Stimulated activated CD4-positive, alpha-beta T cell treated with anti-CD3 and anti-CD28 coated beads, Interleukin-1b, Interleukin-23, amount 100 ng/mL, for 24 hours (primary cell): ENCODE measurements at regions not wholly inside any gene's neighbourhood (a gene's known extent, or its start where the extent isn't known, plus 50 kb on each side); places are given as distances from the start of the nearest gene placed in this dataset.
"Not testable (repeated sequence)": the region's sequence is repeated elsewhere in the genome, so short reads cannot be mapped to it uniquely, and the experiment has no call there.

Experiments
- DNase-seq, 4 experiments: peaks; one replicate each; pipeline ENCODE4 v3.0.0-alpha.2; 2020; ENCODE audit warnings: low read depth in 4 of 4, low spot score in 1 of 4

DNA sequence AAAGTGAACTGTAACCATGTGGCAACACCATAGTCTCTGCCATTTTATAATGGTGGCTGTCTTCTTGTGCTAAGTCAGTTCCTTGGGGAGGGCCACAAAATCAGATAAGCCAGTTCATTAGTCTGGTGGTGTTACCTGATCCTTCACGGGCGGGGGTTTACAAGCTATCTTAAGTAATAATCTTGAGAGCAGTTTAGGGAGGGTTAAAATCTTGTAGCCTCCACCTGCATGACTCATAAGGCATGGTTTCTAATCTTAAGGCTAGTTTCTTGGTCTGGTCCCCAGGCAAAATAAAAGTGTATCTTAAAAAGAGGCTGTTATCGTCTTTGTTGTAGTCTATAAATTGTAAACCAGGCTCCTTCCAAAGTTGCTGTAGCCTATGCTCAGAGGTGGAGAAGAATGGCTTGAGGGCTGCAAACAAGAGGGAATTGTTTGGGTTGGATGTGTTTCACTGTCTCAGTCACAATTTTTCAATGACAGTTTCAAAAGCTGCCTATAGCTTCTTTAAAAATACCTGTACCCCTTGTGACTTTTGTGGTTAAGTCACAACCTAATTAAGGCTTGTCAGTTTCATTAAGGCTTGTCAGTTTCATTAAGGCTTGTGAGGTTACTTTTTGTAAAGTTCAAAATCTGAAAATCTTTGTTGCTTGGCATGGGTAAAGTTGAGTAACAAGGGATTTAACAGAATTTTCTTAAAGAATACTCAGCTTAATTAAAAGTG lies 135.7 kb downstream of the RPS4Y2 start:
- DNase-seq, result no peak

DNA sequence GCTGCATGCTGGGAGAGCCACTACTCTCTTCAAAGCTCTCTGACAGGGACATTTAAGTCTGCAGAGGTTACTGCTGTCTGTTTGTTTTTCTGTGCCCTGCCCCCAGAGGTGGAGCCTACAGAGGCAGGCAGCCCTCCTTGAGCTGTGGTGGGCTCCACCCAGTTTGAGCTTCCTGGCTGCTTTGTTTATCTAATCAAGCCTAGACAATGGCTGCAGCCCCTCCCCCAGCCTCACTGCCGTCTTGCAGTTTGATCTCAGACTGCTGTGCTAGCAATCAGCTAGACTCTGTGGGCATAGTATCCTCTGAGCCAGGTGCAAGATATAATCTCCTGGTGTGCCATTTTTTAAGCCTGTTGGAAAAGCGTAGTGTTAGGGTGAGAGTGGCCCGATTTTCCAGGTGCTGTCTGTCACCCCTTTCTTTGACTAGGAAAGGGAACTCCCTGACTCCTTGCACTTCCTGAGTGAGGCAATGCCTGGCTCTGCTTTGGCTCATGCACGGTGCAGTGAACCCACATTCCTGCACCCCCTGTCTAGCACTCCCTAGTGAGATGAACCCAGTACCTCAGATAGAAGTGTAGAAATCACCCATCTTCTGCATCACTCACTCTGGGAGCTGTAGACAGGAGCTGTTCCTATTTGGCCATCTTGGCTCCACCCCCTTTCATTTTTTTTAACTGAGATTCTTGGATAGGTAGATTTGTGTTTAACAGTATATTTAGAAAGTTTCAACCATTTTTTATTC lies 169.6 kb downstream of the RPS4Y2 start:
- DNase-seq, result not testable (repeated sequence)

DNA sequence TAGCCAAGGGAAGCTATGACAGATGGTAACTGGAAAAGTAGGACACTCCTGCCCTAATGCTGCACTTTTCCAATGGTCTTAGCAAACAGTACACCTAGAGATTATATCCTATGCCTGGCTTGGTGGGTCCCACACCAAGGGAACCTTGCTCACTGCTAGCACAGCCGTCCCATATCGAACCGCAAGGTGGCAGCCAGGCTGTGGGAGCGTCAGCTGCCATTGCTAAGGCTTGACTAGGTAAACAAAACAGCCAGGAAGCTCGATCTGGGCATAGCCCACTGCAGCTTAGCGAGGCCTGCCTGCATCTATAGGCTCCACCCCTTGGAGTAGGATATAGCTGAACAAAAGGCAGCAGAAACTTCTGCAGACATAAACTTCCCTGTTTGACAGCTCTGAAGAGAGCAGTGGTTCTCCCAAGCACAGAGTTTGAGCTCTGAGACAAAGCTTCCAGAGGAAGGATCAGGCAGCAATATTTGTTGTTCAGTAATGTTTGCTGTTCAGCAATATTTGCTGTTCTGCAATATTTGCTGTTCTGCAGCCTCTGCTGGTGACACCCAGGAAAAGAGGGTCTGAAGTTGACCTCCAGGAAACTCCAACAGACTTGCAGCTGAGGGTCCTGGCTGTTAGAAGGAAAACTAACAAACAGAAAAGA lies 173.9 kb downstream of the RPS4Y2 start:
- DNase-seq, result no peak

DNA sequence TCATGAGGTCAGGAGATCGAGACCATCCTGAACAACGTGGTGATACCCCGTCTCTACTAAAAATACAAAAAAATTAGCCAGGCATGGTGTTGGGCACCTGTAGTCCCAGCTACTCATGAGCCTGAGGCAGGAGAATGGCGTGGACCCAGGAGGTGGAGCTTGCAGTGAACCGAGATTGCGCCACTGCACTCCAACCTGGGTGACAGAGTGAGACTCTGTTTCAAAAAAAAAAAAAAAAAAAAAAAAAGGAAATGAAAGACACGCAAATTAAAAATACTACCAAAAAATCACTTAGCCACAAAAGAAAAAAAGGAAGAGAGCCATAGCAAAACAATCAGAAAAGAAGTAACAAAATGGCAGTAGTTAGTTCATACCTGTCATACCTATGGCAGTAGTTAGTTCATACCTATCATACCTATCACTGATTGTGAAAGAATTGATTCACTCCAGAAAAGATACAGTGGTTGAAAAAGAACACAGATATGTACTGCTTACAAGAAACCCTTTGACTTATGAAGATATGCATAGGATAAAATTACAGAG lies 180.9 kb downstream of the RPS4Y2 start:
- DNase-seq, result not testable (repeated sequence)

DNA sequence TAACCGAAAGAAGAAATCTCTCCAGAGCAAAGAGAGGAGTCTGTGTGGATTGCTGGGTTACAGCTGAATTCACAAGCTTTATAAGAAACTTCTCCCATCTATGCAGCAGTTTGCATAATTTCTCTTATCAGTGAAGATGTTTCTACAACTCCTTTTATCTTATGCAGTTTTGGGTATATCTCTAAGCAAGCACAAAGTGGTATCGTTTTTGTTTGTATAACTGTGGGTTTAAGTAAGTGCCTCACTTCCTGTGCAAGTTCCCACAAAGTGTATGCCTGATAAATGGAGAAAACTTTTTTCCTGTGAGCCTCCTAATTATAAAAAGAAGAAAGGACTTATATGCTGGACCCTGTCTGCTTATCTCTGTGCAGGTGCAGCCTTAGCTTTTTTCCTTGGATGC lies 205.6 kb downstream of the RPS4Y2 start:
- no peak for DNase-seq

DNA sequence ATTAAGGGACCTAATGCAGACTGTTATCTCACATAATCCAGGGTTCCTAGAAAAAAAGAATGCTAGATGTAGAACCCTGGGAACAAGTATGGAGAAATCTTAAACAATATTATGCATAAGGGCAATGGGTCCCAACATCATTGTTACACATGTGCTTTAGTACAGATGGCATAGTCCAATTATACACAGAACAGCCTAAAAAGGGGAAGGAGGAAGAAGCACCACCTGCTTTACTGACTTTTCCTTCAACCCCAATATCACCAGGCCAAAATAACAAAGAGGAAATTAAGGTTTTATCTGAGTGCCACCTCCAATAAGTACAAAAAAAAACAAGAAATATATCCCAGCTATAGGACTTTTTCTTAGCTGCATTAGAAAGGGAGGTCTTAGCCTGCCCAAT lies 211.9 kb downstream of the RPS4Y2 start:
- no peak for DNase-seq

DNA sequence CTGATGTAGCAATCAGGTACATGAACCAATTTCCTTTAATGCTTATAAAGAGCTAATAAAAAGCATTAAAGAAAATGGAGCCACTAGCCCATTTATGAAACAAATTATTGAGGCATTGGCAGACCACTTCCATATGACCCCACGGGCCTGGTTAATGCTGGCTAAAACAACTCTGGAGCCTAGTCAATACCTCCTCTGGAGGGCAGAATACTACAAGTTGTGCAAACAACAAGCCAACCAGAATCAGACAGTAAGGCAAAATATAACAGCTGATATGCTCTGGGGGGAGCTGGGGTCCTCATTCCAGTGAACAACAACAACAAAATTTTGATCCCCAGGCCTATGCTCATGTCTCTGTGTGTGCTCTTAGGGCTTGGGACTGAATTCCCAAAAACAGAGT lies 212.3 kb downstream of the RPS4Y2 start:
- no peak for DNase-seq

DNA sequence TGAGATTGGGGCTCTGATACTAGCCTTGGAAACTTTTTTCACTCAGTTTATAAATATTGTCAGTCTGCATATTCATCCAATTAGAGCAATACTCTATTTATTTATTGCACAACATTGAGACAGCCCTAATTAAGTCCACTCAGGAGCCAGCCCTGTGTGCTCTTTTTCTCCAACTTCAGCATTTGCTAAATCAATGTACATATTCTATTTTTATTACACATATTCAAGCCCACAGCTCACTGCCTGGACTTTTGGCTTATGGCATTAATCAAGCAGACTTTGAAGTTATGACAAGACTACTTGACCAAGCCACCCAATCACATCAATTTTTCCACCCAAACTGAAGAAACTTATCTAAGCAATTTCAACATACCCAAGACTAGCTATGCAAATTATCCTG lies 215.5 kb downstream of the RPS4Y2 start:
- DNase-seq, result no peak

DNA sequence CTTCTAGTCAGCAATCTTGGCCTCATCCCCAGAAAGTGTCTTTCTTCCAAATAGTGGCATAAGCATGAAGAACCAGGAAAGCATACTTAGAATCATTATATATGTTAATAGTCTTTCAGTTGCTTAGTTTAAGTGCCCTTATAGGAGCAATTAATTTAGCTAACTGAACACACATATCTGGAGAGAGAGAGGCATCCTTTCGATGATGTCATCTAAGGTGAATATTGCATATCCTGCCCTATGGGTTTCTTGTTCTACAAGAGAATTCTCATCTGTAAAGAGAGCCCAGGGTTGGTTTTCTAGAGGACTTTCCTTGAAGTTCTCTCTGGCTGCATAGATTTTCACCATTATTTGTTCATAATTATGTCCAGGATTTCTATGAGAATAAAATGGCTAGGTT lies 230.1 kb downstream of the RPS4Y2 start:
- no peak for DNase-seq

DNA sequence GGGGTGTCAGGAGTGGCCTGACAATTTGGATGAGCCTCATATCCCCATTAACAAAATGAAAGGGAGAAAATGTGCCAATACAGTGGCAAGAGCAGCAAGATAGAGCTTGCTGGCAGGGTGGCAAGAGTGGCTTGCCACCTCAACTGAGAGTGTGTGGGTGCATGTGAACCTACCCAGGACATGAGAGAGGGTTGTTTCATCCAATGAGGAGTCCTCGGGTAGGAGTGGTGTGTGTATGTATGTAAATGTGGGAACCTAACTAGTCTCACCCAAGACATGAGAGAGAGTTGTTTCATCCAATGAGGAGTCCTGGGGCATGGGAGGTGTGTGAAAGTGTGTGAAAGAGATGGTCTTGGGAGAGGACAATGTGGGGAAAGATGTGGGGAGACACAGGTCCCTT lies 234.2 kb downstream of the RPS4Y2 start:
- no peak for DNase-seq

DNA sequence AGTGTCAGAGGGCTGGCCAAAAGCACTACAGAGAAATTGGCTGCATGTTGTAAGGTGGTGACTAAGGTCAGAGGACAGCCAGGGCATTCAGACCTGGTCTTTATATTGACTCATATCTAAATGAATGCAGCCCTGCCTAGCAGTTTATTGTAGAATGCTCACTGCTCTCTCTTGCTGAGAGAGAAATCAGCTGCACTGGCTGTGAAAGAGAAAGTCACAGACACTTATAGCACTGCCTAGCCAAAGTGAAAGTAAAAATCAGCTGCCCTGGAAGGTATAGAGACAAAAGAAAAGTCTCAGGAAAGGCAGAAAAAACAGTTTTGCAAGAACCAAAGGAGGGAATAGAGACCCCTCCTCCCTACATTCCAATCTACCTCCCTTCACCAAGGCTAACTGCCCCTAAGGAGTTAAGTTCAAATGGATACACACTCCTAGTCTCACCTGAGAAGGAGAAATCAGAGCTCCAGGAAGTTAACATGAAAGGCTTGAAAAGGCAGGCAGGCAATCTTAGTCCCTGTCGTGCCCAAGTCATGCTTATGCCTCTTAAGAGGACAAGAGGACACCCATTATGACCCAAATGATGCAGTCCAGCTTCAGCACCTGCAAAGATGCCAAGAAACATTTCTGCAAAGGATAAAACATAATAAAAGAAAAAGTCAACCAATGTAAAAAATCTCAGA lies 235.1 kb downstream of the RPS4Y2 start:
- DNase-seq, result no peak

DNA sequence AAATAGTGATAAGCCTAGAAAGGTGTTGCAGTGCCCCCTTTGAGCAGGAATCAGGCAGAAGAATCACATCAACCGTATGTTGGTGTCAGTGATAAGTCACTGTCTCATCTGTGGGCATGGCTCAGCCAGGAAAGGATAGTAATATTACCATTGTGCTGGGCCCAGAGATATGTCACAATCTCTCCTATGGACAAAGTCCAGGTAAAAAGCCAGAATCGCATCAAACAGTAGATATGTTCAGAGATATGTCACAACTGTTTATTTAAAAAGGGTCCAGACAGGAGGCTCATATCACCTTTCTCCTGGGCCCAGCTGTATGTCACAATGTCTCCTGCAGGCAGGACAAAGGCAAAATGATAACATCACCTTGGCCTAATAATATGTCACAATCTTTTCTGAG lies 241.4 kb downstream of the RPS4Y2 start:
- DNase-seq, result no peak

DNA sequence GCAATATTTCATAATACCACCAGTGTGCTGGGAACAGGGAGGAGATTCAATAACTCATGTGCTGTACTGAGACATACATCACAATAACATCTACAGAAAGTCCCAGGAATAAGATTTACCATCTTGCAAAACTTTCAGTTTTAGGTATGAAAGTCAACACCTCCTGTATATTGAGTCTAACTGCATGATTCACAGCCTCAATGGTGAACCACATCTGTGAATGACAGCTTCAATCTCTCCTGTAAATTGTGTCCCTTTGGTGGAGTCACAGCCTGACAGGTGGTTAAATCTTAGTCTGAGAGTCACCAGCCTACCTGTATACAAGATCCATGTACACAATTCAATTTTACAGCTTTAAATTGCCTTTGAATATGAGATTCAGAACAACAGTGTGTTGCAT lies 242.1 kb downstream of the RPS4Y2 start:
- no peak for DNase-seq

DNA sequence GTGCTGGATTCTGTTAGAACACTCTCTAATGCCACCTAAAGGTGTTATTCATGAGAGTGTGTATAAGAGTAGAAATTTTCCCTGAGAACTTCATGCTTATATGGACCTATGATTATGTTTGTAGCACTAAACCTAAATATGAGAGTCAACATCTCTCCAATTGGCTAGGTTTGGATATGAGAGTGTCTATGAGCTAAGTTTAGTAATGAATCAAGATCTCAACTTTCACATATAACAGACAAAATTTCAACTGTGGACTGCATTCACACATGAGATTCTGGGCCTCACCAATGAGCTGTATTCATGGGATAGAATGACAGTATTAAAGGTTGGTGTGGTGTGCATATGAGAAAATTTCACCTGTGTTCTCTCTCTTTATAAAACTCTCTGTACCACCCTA lies 242.6 kb downstream of the RPS4Y2 start:
- no peak for DNase-seq

DNA sequence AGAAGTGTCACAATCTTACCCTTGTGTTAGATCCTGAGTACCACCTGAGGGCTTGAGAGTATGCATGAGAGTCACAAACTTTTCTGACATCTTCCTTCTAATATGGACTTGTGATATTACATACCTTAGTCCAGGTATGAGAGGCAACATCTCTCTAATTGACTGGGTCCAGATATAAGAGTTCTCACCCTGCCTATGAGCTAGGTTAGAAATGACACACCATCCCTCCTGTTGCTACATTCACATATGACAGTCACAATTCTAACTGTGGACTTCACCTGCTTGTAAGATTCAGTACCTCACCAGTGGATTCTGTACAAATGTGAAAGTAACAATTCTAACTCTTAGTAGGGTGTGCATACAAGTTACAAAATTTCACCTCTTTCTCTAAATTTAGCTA lies 245.2 kb downstream of the RPS4Y2 start:
- DNase-seq, result no peak

DNA sequence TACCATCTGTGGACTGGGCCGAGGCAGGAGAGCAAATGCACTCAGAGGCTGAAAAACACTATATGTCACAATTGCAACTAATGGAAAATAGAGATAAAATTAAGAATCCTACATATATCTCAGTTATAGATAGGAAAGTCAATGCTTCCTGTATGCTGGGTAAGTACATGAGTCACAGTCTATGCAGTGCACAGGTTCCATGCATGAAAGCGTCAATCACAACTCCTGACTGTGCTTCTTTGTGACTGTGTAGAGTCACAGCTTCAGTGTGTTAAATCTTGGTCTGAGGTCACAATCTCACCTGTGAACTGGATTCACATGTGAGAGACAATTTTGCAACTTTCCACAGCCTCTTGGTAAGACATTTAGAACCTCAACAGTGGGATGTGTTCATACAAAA lies 247.2 kb downstream of the RPS4Y2 start:
- no peak for DNase-seq

DNA sequence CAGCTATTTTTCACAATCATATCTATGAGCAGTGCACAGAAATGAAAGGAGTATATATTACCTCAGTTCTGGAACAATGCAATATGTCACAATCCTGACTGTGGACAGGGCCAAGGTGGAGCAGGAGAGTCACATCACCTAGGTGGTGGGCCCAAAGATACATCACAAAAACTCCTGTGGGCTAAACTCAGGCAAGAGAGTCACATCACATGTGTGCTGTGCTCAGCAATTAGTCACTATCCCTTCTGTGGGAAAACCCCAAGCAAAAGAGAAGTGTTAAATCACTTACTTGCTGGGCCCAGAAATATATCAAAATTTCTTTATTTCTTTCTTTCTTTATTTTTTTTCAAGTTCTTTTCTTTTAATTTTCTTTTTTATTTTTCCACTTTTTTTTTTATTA lies 249.6 kb downstream of the RPS4Y2 start:
- DNase-seq, result no peak

DNA sequence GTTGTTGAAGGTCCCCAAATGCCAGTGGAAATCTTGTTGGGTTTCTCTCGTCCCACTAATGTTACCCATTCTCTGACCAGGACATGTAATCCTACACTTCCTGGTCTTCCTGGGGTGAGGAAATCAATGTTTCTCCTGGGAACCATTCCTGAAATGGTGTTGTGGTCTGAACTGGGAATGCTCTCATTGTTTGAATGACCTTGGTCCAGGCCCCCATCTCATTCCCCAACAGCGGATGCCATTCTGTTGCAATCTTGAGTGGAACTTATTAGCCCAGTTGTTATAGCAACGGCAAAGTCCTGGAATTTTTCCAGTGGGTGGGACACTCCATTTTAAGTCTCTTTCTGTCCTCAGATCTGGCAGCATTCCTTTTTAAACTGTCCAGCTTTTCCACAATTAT lies 265.9 kb downstream of the RPS4Y2 start:
- no peak for DNase-seq

DNA sequence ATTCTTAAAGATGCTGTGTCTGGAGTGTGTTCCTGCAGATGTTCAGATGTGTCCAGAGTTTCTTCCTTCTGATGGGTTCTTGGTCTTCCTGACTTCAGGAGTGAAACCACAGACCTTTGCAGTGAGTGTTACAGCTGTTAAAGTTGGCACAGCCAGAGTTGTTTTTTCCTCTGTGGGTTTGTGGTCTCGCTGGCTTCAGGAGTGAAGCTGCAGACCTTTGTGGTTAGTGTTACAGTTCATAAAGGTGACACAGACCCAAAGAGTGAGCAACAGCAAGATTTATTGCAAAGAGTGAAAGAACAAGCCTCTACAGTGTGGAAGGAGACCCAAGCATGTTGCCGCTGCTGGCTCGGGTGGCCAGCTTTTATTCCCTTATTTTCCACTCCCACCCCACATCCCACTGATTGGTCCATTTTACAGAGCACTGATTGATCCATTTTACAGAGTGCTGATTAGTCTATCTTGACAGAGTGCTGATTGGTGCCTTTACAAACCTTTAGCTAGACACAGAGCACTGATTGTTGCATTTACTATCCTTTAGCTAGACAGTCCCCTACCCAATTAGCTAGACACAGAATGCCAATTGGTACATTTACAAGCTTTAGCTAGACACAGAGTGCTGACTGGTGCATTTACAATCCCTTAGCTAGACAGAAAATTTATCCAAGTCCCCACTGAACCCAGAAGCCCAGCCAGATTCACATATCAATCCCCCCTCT lies 266.6 kb downstream of the RPS4Y2 start:
- DNase-seq, result no peak

DNA sequence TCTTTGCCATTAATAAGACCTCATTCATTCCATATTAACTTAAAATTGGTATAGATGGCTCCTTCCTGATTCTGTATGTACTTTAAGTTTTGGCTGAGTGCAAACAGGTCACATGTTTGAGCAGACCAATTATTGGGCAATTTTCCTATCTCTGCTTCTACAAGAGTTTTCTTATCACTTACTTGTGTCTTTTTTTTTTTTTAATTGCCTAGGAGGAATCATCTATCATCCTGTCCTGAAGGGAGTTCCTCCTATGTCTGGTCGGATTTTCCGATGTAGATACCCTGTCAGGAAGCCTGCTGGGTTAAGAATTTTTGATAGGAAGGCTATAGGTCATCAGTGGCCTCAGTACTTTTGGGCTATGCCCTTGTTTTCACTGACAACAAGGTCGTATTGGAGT lies 268.0 kb downstream of the RPS4Y2 start:
- DNase-seq, result no peak

DNA sequence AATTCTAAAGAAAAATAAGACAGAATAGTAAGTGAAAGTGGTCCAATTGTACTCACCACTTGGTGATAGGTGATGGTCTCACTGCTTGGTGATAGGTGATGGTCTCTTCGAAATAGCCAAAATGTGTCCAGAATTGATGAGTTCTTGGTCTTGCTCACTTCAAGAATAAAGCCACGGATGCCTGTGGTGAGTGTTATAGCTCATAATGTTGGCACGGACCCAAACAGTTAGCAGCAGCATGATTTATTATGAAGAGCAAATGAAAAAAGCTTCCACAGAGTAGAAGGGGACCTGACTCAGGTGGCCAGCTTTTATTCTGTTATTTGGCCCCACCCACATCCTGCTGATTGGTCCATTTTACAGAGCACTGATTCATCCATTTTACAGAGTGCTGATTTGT lies 272.6 kb downstream of the RPS4Y2 start:
- no peak for DNase-seq
